K562 (cell line): ENCODE measurements at regions not wholly inside any gene's neighbourhood (a gene's known extent, or its start where the extent isn't known, plus 50 kb on each side); places are given as distances from the start of the nearest gene placed in this dataset.
A peak's percentile ranks its signal among the peaks of the same experiment; 100 is the strongest.

Experiments used
- MBD1 ChIP-seq: fragments of 250-450 bp; sonication (Bioruptor Pico); IDR thresholded peaks from 2 replicates; pipeline ENCODE4 v1.8.0; 2022; ENCODE audit warnings: inconsistent platforms
- SRSF3 ChIP-seq: fragments of 200-400 bp; formaldehyde crosslinking; IDR thresholded peaks from 2 replicates; pipeline ENCODE4 v1.6.1; 2016; ENCODE audit warnings: mild to moderate bottlenecking, low read length, moderate library complexity; ENCODE audit not compliant: insufficient read depth
- ZNF143 ChIP-seq: sonication (generic); formaldehyde crosslinking; IDR thresholded peaks from 2 replicates; pipeline ENCODE4 v1.9.0; 2022; ENCODE audit warnings: mild to moderate bottlenecking, missing genetic modification reagents
- TF ChIP-seq, protein P1 (sequence below): fragments of 250-450 bp; sonication (Bioruptor Pico); IDR thresholded peaks from 2 replicates; pipeline ENCODE4 v1.9.0; 2021; ENCODE audit warnings: mild to moderate bottlenecking, inconsistent platforms
- TF ChIP-seq, protein P2 (sequence below): fragments of 450-650 bp; formaldehyde crosslinking; IDR thresholded peaks from 2 replicates; pipeline ENCODE4 v1.4.0; 2020; ENCODE audit warnings: mild to moderate bottlenecking, moderate library complexity

GRCh38 chr21:16330082-16330907 is 600.5 kb downstream of the USP25 start (continued):
- TF ChIP-seq, protein P1, sequence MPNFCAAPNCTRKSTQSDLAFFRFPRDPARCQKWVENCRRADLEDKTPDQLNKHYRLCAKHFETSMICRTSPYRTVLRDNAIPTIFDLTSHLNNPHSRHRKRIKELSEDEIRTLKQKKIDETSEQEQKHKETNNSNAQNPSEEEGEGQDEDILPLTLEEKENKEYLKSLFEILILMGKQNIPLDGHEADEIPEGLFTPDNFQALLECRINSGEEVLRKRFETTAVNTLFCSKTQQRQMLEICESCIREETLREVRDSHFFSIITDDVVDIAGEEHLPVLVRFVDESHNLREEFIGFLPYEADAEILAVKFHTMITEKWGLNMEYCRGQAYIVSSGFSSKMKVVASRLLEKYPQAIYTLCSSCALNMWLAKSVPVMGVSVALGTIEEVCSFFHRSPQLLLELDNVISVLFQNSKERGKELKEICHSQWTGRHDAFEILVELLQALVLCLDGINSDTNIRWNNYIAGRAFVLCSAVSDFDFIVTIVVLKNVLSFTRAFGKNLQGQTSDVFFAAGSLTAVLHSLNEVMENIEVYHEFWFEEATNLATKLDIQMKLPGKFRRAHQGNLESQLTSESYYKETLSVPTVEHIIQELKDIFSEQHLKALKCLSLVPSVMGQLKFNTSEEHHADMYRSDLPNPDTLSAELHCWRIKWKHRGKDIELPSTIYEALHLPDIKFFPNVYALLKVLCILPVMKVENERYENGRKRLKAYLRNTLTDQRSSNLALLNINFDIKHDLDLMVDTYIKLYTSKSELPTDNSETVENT (CRISPR knock-in tag), result no peak
- no peak for TF ChIP-seq ZNF143 (CRISPR knock-in tag)
- TF ChIP-seq, protein P2, sequence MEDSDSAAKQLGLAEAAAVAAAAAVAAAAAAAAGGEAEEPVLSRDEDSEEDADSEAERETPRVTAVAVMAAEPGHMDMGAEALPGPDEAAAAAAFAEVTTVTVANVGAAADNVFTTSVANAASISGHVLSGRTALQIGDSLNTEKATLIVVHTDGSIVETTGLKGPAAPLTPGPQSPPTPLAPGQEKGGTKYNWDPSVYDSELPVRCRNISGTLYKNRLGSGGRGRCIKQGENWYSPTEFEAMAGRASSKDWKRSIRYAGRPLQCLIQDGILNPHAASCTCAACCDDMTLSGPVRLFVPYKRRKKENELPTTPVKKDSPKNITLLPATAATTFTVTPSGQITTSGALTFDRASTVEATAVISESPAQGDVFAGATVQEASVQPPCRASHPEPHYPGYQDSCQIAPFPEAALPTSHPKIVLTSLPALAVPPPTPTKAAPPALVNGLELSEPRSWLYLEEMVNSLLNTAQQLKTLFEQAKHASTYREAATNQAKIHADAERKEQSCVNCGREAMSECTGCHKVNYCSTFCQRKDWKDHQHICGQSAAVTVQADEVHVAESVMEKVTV, result 0 out of 2 replicates have a peak, but pooled peaks have one; percentile 27
- TF ChIP-seq SRSF3, result no peak
- no peak for TF ChIP-seq MBD1 (CRISPR knock-in tag)
